HG03354 (cell line): ENCODE measurements at regions not wholly inside any gene's neighbourhood (a gene's known extent, or its start where the extent isn't known, plus 50 kb on each side); places are given as distances from the start of the nearest gene placed in this dataset.

Experiments
- ATAC-seq: cut with Tn5 transposase; IDR thresholded peaks from one replicate; pipeline ENCODE4 v1.9.1; 2021; ENCODE audit warnings: mild to moderate bottlenecking; ENCODE audit not compliant: unreplicated experiment, poor library complexity, severe bottlenecking

- no peak for ATAC-seq
Observed at GRCh38 chr5:40391642-40392041, 288.1 kb upstream of the PTGER4 start.

GRCh38 chr5:40390281-40391149 is 289.2 kb upstream of the PTGER4 start:
- ATAC-seq, result no peak

GRCh38 chr5:40389591-40389990 is 290.1 kb upstream of the PTGER4 start:
- ATAC-seq, result no peak

GRCh38 chr5:40386289-40386688 is 293.4 kb upstream of the PTGER4 start:
- peak; percentile 88 for ATAC-seq

- ATAC-seq, result no peak
Observed at GRCh38 chr5:40385544-40385943, 294.2 kb upstream of the PTGER4 start.

- no peak for ATAC-seq
Observed at GRCh38 chr5:40384782-40385390, 294.8 kb upstream of the PTGER4 start.

GRCh38 chr5:40383749-40384651 is 295.7 kb upstream of the PTGER4 start:
- peak; percentile 37 for ATAC-seq

GRCh38 chr5:40381676-40382363 is 297.9 kb upstream of the PTGER4 start:
- no peak for ATAC-seq

- no peak for ATAC-seq
Observed at GRCh38 chr5:40381016-40381415, 298.7 kb upstream of the PTGER4 start.

GRCh38 chr5:40378396-40379177 is 301.1 kb upstream of the PTGER4 start:
- peak; percentile 81 for ATAC-seq

- ATAC-seq, result peak; percentile 54
Observed at GRCh38 chr5:40376566-40376965, 303.1 kb upstream of the PTGER4 start.

GRCh38 chr5:40374853-40375252 is 304.9 kb upstream of the PTGER4 start:
- no peak for ATAC-seq

GRCh38 chr5:40368200-40368599 is 311.5 kb upstream of the PTGER4 start:
- no peak for ATAC-seq

- ATAC-seq, result no peak
Observed at GRCh38 chr5:40367255-40367654, 312.5 kb upstream of the PTGER4 start.

- ATAC-seq, result no peak
Observed at GRCh38 chr5:40365342-40366330, 314.1 kb upstream of the PTGER4 start.

- ATAC-seq, result no peak
Observed at GRCh38 chr5:40364441-40364840, 315.3 kb upstream of the PTGER4 start.

- ATAC-seq, result no peak
Observed at GRCh38 chr5:40361378-40361777, 318.3 kb upstream of the PTGER4 start.

GRCh38 chr5:40360685-40361084 is 319.0 kb upstream of the PTGER4 start:
- no peak for ATAC-seq
